ENCODE measurements at regions not wholly inside any gene's neighbourhood (a gene's known extent, or its start where the extent isn't known, plus 50 kb on each side); places are given as distances from the start of the nearest gene placed in this dataset.

- TF ChIP-seq TAF1 (IDR thresholded peaks at IDR 0.05; ENCODE audit: low read depth): no peak
- TF ChIP-seq EP300 (IDR thresholded peaks at IDR 0.05; ENCODE audit: borderline replicate concordance): no peak
- TF ChIP-seq YY1 (IDR thresholded peaks at IDR 0.05; ENCODE audit: low read depth): no peak
- no peak for TF ChIP-seq CREB1 (IDR thresholded peaks at IDR 0.05; ENCODE audit: low read depth)
- TF ChIP-seq CEBPB (IDR thresholded peaks at IDR 0.05): no peak
Measured at GRCh38 chrX:30982467-30982866, 89.4 kb downstream of the FTHL17 start.
